Gastrocnemius medialis (tissue), 4 donors: ENCODE measurements at regions not wholly inside any gene's neighbourhood (a gene's known extent, or its start where the extent isn't known, plus 50 kb on each side); places are given as distances from the start of the nearest gene placed in this dataset.

Experiments
- ATAC-seq, 2 donors: fragments of 150-250 bp; one replicate each; pipeline ENCODE4 v1.9.1; 2016
- DNase-seq, 2 donors: peaks; one replicate each; pipeline ENCODE4 v3.0.0-alpha.2; 2019
- H3K27ac ChIP-seq, 4 donors: fragments of 200-600 bp; sonication (generic); 1 replicate in 1 of 4; 2 replicates in 3 of 4; pipeline ENCODE4 v1.5.1; 2016 to 2018; ENCODE audit warnings: mild to moderate bottlenecking in 2 of 4, moderate library complexity in 1 of 4
- H3K27me3 ChIP-seq, 3 donors: fragments of 200-600 bp; sonication (generic) in 2 of 3; 1 replicate in 1 of 3; 2 replicates in 2 of 3; pipeline versions ENCODE4 v1.5.1 to v1.6.0; 2016 to 2019; ENCODE audit warnings: mild to moderate bottlenecking in 1 of 3, moderate library complexity in 1 of 3
- H3K36me3 ChIP-seq, 2 donors: fragments of 200-600 bp; sonication (generic) in 1 of 2; one replicate each; pipeline ENCODE4 v1.5.1; 2017 to 2018
- H3K4me1 ChIP-seq, 2 donors: fragments of 200-600 bp; sonication (generic) in 1 of 2; one replicate each; pipeline ENCODE4 v1.5.1; 2016 to 2017; ENCODE audit warnings: mild to moderate bottlenecking in 2 of 2
- H3K4me3 ChIP-seq, 4 donors: fragments of 200-600 bp; sonication (generic) in 3 of 4; 1 replicate in 1 of 4; 2 replicates in 3 of 4; pipeline ENCODE4 v1.5.1; 2016 to 2019; ENCODE audit warnings: mild to moderate bottlenecking in 2 of 4
- H3K9me3 ChIP-seq, 3 donors: fragments of 200-600 bp; sonication (generic) in 2 of 3; 1 replicate in 1 of 3; 2 replicates in 2 of 3; pipeline ENCODE4 v1.5.1; 2016 to 2019
- POLR2A ChIP-seq, 2 donors: fragments of 450-650 bp; IDR thresholded peaks; one replicate each; pipeline ENCODE4 v1.6.1; 2017; ENCODE audit warnings: antibody characterized with exemption in 2 of 2, mild to moderate bottlenecking in 2 of 2, moderate library complexity in 2 of 2
- in situ Hi-C, 4 donors: fragments of 200-750 bp; cut with MboI; loops; one replicate each; pipeline versions ENCODE4 v1.15.0 to v1.8.0; 2017; ENCODE audit warnings: low sequenced_read_pairs in 4 of 4
- intact Hi-C: fragments of 100-400 bp; cut with DNase I; formaldehyde crosslinking; loops from one replicate; pipeline ENCODE4 v1.15.1; 2023; ENCODE audit warnings: low total_unique reads
- TF ChIP-seq, protein P1 (sequence below), 5 experiments: fragments of 450-650 bp in 3 of 5; fragments of 200-600 bp in 2 of 5; sonication (generic) in 2 of 5; IDR thresholded peaks in 4 of 5; conservative IDR thresholded peaks in 1 of 5; 1 replicate in 4 of 5; 2 replicates in 1 of 5; pipeline ENCODE4 v1.5.1; 2016 to 2019; ENCODE audit warnings: antibody characterized with exemption in 5 of 5, mild to moderate bottlenecking in 3 of 5, moderate library complexity in 3 of 5

DNA sequence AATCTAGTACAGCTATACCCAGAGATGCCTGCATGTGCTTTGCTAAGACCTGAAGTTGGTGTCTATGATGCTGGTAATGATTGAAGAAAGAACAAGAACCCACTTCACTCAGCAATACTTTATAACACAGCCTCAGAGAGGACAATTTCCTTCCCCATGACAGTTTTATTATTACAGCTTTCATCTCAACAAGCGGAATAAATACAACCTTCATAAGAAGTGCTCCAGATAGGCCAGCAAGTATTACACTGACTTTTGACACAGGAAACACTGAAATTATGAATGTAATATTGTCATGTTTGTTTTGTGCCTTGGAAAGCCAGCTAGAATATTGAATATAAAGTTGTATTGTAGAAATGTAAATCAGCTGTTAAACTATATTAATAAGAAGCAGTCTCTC lies 557.4 kb upstream of the ARPP21 start:
- H3K36me3 ChIP-seq = no peaks in the 10 kb centered on the region
- no peaks in the 10 kb centered on the region for H3K27me3 ChIP-seq
- peaks cover 13 to 22% of the 10 kb centered on the region in 2 donors for H3K4me1 ChIP-seq
- TF ChIP-seq, protein P1, sequence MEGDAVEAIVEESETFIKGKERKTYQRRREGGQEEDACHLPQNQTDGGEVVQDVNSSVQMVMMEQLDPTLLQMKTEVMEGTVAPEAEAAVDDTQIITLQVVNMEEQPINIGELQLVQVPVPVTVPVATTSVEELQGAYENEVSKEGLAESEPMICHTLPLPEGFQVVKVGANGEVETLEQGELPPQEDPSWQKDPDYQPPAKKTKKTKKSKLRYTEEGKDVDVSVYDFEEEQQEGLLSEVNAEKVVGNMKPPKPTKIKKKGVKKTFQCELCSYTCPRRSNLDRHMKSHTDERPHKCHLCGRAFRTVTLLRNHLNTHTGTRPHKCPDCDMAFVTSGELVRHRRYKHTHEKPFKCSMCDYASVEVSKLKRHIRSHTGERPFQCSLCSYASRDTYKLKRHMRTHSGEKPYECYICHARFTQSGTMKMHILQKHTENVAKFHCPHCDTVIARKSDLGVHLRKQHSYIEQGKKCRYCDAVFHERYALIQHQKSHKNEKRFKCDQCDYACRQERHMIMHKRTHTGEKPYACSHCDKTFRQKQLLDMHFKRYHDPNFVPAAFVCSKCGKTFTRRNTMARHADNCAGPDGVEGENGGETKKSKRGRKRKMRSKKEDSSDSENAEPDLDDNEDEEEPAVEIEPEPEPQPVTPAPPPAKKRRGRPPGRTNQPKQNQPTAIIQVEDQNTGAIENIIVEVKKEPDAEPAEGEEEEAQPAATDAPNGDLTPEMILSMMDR (IDR thresholded peaks at IDR 0.05 in 4 of 5, conservative IDR thresholded peaks at IDR 0.05 in 1 of 5) = no peak
- TF ChIP-seq POLR2A (IDR thresholded peaks at IDR 0.05) = no peak
- in situ Hi-C loops (no loop called here), intact Hi-C loops (no loop called here)
- DNase-seq = no peak
- H3K4me3 ChIP-seq = no peak overlapping the region
- no peak for ATAC-seq
- no peak overlapping the region for H3K27ac ChIP-seq
- no peaks in the 10 kb centered on the region for H3K9me3 ChIP-seq

DNA sequence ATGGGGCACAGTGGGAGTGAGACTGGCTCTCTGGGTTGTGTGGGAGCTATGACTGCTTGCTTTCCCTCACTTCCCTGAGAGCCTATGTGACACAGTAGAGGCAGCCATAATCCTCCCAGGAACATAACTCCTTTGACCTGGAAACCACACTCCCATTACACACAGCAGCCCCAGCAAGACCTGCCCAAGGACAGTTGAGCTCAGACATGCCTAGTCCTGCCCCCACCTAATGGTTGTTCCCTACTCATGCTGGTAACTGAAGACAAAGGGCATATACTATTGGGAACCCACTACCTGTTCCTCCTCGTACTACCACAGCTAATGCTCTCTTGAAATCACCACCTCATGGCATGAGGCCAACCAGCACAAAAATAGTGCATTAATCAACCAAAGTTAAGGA lies 550.4 kb upstream of the ARPP21 start:
- DNase-seq (no peak), ATAC-seq (no peak)
- Histone ChIP-seq H3K9me3 (no peaks in the 10 kb centered on the region), H3K4me1 (peaks cover 0 to 2% of the 10 kb centered on the region in 2 donors), H3K27me3 (no peaks in the 10 kb centered on the region), H3K4me3 (no peak overlapping the region), H3K27ac (no peak overlapping the region), H3K36me3 (no peaks in the 10 kb centered on the region)
- in situ Hi-C loops = no loop called here
- no peak for TF ChIP-seq POLR2A (IDR thresholded peaks at IDR 0.05)
- TF ChIP-seq, protein P1 (IDR thresholded peaks at IDR 0.05 in 4 of 5, conservative IDR thresholded peaks at IDR 0.05 in 1 of 5) = no peak
- intact Hi-C loops = no loop called here

DNA sequence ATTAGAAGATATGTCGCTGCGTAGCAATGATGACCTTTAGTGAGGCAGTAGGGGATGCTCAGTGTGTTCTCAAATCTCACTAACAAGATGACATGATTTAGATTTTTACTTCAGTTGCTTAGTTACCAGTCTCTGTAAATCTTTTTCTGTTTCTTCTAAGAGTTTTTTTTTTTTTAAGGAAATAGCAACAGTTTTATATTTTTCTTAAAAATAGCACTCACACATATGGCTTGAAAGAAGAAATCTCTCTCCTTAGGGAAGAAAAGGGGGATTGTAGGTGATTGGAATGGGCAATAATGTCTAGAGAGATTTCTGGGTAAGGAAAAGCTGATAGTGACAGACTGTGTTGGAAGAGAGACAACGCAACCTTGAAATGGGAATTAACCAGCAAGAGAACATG lies 524.6 kb upstream of the ARPP21 start:
- in situ Hi-C loops = no loop called here
- Histone ChIP-seq H3K27ac (no peak overlapping the region), H3K4me3 (no peak overlapping the region), H3K36me3 (no peaks in the 10 kb centered on the region), H3K27me3 (no peaks in the 10 kb centered on the region), H3K4me1 (no peaks in the 10 kb centered on the region), H3K9me3 (no peaks in the 10 kb centered on the region)
- TF ChIP-seq, protein P1 (IDR thresholded peaks at IDR 0.05 in 4 of 5, conservative IDR thresholded peaks at IDR 0.05 in 1 of 5) = no peak
- no peak for TF ChIP-seq POLR2A (IDR thresholded peaks at IDR 0.05)
- intact Hi-C loops = no loop called here
- ATAC-seq (no peak), DNase-seq (no peak)

DNA sequence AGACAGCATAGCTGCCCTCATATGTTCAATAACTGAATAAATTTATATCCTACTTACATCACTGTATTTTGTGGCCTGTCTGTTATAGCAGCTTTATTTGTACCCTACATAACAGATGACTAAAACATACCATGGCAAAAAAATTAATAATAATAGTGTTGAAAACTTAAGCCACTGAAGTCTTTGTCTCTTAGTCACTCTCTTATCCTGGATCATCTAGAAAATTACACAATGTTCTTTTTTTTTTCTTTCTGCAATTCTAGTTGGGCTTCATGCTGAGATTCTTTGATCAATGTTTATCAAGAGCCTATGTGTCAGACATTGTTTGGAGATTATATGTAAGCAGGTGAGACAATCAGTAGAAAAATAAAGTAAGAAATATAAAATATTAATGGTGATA lies 519.3 kb upstream of the ARPP21 start:
- ATAC-seq (no peak), DNase-seq (no peak)
- in situ Hi-C loops = no loop called here
- Histone ChIP-seq H3K4me3 (no peak overlapping the region), H3K4me1 (no peaks in the 10 kb centered on the region), H3K36me3 (no peaks in the 10 kb centered on the region), H3K9me3 (no peaks in the 10 kb centered on the region), H3K27ac (no peak overlapping the region), H3K27me3 (no peaks in the 10 kb centered on the region)
- intact Hi-C loops = no loop called here
- TF ChIP-seq, protein P1 (IDR thresholded peaks at IDR 0.05 in 4 of 5, conservative IDR thresholded peaks at IDR 0.05 in 1 of 5) = no peak
- no peak for TF ChIP-seq POLR2A (IDR thresholded peaks at IDR 0.05)

DNA sequence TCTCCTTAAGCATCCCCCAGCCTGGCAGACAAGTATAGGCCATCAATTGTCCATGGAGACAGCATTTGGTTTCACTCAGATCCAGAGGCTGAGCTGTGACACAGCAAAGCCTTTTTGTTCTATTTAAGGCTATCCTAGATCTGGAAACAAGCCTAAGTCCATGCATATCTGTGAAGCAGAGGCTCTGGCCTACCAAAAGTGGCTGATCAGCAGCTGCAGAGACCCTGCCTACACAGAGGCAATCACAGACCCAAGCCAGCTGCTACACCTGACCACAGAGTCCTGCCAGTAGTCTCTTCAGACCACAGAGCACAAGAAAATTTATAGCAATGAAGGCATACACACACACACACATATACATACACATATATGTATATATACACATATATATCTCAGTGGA lies 501.7 kb upstream of the ARPP21 start:
- DNase-seq (no peak), ATAC-seq (no peak)
- Histone ChIP-seq H3K36me3 (no peaks in the 10 kb centered on the region), H3K4me3 (no peak overlapping the region), H3K27ac (no peak overlapping the region), H3K27me3 (no peaks in the 10 kb centered on the region), H3K9me3 (no peaks in the 10 kb centered on the region), H3K4me1 (no peaks in the 10 kb centered on the region)
- in situ Hi-C loops = no loop called here
- no peak for TF ChIP-seq POLR2A (IDR thresholded peaks at IDR 0.05)
- TF ChIP-seq, protein P1 (IDR thresholded peaks at IDR 0.05 in 4 of 5, conservative IDR thresholded peaks at IDR 0.05 in 1 of 5) = no peak
- intact Hi-C loops = no loop called here
